ENCODE measurements at regions not wholly inside any gene's neighbourhood (a gene's known extent, or its start where the extent isn't known, plus 50 kb on each side); places are given as distances from the start of the nearest gene placed in this dataset.

DNA sequence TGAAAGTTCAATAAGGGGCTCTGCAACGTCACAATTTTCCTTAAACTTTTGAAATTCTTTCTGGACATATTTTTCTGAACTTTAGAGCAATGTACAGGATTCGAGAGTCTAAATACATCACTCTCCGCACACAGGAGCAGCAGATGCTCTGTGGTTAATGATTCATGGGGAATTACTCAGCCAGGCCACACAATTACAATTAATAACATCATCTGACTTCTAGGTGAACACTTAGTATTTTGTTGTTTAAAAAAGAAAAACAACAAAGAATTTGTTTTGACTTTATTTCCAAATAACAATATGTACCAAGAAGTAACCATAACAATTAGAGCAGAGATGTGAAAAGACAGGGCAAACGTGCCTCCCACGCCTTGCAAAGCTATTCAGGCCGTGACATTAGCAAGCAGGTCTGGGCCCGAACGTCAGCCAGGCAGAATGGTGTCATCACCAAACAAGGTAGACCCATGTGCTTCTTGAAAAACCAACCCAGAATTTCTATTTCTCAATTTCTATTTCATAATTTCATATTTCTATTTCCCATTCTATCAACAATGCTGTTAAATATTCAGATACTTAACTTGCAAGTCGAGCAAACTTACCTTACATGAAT is 236.3 kb downstream of the COL4A1 start:
- TF ChIP-seq, protein P1, sequence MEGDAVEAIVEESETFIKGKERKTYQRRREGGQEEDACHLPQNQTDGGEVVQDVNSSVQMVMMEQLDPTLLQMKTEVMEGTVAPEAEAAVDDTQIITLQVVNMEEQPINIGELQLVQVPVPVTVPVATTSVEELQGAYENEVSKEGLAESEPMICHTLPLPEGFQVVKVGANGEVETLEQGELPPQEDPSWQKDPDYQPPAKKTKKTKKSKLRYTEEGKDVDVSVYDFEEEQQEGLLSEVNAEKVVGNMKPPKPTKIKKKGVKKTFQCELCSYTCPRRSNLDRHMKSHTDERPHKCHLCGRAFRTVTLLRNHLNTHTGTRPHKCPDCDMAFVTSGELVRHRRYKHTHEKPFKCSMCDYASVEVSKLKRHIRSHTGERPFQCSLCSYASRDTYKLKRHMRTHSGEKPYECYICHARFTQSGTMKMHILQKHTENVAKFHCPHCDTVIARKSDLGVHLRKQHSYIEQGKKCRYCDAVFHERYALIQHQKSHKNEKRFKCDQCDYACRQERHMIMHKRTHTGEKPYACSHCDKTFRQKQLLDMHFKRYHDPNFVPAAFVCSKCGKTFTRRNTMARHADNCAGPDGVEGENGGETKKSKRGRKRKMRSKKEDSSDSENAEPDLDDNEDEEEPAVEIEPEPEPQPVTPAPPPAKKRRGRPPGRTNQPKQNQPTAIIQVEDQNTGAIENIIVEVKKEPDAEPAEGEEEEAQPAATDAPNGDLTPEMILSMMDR (IDR thresholded peaks at IDR 0.05): no peak
- TF ChIP-seq EP300 (IDR thresholded peaks at IDR 0.05; ENCODE audit: low read depth): no peak
- no peak for TF ChIP-seq POLR2AphosphoS5 (IDR thresholded peaks at IDR 0.05)

Data from transverse colon (tissue), 4 donors.